Astrocyte of the cerebellum (primary cell): ENCODE measurements at regions not wholly inside any gene's neighbourhood (a gene's known extent, or its start where the extent isn't known, plus 50 kb on each side); places are given as distances from the start of the nearest gene placed in this dataset.
A peak's percentile ranks its signal among the peaks of the same experiment; 100 is the strongest.
"Not testable (repeated sequence)": the region's sequence is repeated elsewhere in the genome, so short reads cannot be mapped to it uniquely, and the experiment has no call there.

Experiments
- DNase-seq: peaks from one replicate; pipeline ENCODE4 v3.0.0-alpha.2; 2011; ENCODE audit warnings: low read depth
- H3K4me3 ChIP-seq: 2 replicates; pipeline ENCODE4 v1.5.1; 2011; ENCODE audit warnings: mild to moderate bottlenecking, low read depth, low read length, moderate library complexity
- CTCF ChIP-seq: IDR thresholded peaks from 2 replicates; pipeline ENCODE4 v1.5.1; 2012; ENCODE audit warnings: low read length, low read depth, moderate library complexity, mild to moderate bottlenecking; ENCODE audit errors: missing control alignments
- in situ Hi-C: cut with HindIII; loops from 2 replicates; pipeline ENCODE4 v1.10.0; 2017; ENCODE audit warnings: low sequenced_read_pairs

- no peak overlapping the region for H3K4me3 ChIP-seq
- no peak for DNase-seq
- in situ Hi-C loops, result no loop called here
- no peak for TF ChIP-seq CTCF
Observed at GRCh38 chr9:42386477-42386876, 203.0 kb downstream of the SPATA31A6 start.

GRCh38 chr9:42388146-42388690 lies 204.8 kb downstream of the SPATA31A6 start:
- H3K4me3 ChIP-seq, result no peak overlapping the region
- in situ Hi-C loops, result no loop called here
- TF ChIP-seq CTCF, result no peak
- no peak for DNase-seq

GRCh38 chr9:42388846-42389245 lies 205.4 kb downstream of the SPATA31A6 start:
- H3K4me3 ChIP-seq, result no peak overlapping the region
- no peak for DNase-seq
- TF ChIP-seq CTCF, result no peak
- in situ Hi-C loops, result no loop called here

DNA sequence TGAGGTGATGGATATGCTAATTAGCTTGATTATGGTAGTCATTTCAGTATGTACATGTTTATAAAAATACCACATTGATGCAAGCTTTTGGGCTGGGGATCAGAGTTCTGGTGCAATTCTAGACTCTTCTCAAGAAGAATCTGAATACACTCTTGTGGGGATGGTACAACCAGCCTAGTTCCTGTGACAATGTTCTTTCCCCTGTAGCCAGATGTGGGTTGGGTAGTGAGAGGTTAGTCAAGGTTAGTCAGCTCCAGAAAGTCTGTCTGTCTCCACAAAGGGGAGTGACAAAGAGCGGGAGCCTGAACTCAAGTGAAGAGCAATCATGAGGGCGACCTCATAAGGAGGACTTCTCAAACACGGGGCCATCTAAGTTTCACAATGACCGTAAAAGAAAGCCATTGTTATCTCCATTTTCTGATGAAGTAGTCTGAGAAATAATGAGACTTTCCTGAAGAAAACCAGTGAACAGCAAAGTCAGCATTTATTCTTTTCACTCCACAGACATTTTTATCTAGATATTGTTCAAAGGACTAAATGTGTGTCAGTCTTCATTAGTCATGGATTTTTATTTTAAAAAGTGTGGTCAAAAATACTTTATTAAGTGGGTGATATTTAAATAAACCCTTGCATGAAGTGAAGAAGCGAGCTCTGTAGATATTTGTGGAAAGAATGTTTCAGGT lies 209.5 kb downstream of the SPATA31A6 start:
- DNase-seq, in situ Hi-C loops, H3K4me3 ChIP-seq: not testable (repeated sequence)

DNA sequence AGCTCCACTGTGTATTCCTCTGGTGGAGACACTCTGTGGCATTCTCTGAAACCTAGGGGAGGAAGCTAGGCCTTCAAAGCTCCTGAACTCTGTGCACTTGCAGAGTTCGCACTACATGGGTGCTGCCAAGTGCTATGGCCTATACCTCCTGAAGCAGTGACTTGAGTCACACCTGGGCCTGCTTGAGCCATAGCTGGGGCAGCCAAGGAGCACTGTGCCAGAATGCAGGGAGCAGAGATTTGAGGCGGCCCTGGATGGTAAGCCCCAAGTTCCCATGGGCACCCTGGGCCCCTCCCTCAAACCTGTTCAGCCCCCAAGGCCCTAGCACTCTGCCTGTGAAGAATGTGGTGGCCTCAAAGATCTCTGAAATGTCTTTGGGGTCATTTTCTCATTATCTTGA lies 212.9 kb downstream of the SPATA31A6 start:
- TF ChIP-seq CTCF, result no peak
- DNase-seq, result no peak
- no peak overlapping the region for H3K4me3 ChIP-seq
- in situ Hi-C loops, result no loop called here

- peak; percentile 64 for DNase-seq
- H3K4me3 ChIP-seq, in situ Hi-C loops: not testable (repeated sequence)
Observed at GRCh38 chr9:42397336-42397735, 213.9 kb downstream of the SPATA31A6 start.

DNA sequence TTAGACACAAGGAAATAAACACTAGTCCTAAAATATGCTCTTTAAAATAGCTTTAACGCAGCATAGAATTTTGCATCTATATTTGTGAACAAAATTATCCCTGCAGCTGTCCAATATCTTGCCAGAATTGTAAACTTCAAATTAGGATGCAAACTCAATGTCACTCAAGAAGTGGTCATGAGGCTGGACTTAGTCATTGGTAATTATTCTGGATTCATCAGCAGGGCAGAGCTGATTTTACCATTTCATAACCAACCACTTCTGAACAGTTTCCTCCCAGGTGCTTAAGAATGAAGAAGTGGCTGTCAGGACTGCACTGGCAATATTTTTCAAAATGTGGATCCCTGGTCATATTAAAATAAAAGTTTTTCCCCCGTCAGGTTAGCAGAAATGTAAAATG lies 219.5 kb downstream of the SPATA31A6 start:
- in situ Hi-C loops, DNase-seq, H3K4me3 ChIP-seq: not testable (repeated sequence)

- DNase-seq, H3K4me3 ChIP-seq, in situ Hi-C loops: not testable (repeated sequence)
Observed at GRCh38 chr9:42409581-42409980, 226.1 kb downstream of the SPATA31A6 start.

GRCh38 chr9:42412354-42412753 lies 228.9 kb downstream of the SPATA31A6 start:
- H3K4me3 ChIP-seq, in situ Hi-C loops, DNase-seq: not testable (repeated sequence)

- DNase-seq, in situ Hi-C loops, H3K4me3 ChIP-seq: not testable (repeated sequence)
Observed at GRCh38 chr9:42414865-42415264, 231.4 kb downstream of the SPATA31A6 start.

- H3K4me3 ChIP-seq, in situ Hi-C loops, DNase-seq: not testable (repeated sequence)
Observed at GRCh38 chr9:42419652-42420051, 236.2 kb downstream of the SPATA31A6 start.

DNA sequence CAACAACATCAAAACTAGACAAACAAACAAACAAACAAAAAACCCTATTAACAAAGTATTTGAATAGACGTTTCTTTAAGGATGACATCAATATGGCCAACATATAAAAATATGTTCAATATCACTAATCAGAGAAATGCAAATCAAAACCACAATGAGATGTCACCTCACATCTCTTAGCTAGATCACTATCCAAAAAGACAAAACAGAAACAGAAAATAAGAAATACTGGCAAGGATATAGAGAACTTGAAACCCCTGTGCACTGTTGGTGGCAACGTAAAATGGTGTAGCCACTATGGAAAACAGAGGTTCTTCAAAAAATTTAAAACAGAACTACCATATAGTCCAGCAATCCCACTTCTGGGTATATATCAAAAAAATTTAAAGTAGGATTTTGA lies 236.9 kb downstream of the SPATA31A6 start:
- H3K4me3 ChIP-seq, DNase-seq, in situ Hi-C loops: not testable (repeated sequence)

GRCh38 chr9:42421630-42422029 lies 238.2 kb downstream of the SPATA31A6 start:
- in situ Hi-C loops, DNase-seq, H3K4me3 ChIP-seq: not testable (repeated sequence)
